Naive B cell (primary cell): ENCODE measurements at regions not wholly inside any gene's neighbourhood (a gene's known extent, or its start where the extent isn't known, plus 50 kb on each side); places are given as distances from the start of the nearest gene placed in this dataset.

ENCODE experiments used
- ATAC-seq, 2 donors: fragments of 150-1000 bp; cut with Tn5 transposase; 2 replicates each; pipeline ENCODE4 v1.10.0; 2021; ENCODE audit warnings: low read depth in 2 of 2, mild to moderate bottlenecking in 2 of 2, moderate library complexity in 2 of 2
- DNase-seq: peaks from one replicate; pipeline ENCODE4 v3.0.0; 2022
- H3K27ac Mint-ChIP-seq, 6 donors: one replicate each; pipeline ENCODE4 v1.8.0; 2020 to 2022; ENCODE audit warnings: mild to moderate bottlenecking in 6 of 6, mixed read lengths in 6 of 6, moderate library complexity in 5 of 6, inconsistent platforms in 2 of 6
- H3K27me3 Mint-ChIP-seq, 3 donors: one replicate each; pipeline ENCODE4 v1.8.0; 2021 to 2022; ENCODE audit warnings: mixed read lengths in 3 of 3, mild to moderate bottlenecking in 1 of 3
- H3K36me3 Mint-ChIP-seq, 2 donors: one replicate each; pipeline ENCODE4 v1.8.0; 2020 to 2022; ENCODE audit warnings: mixed read lengths in 2 of 2, inconsistent platforms in 1 of 2, mild to moderate bottlenecking in 1 of 2
- H3K4me1 Mint-ChIP-seq, 3 donors: one replicate each; pipeline ENCODE4 v1.8.0; 2020 to 2022; ENCODE audit warnings: mixed read lengths in 3 of 3, inconsistent platforms in 1 of 3, mild to moderate bottlenecking in 1 of 3, moderate library complexity in 1 of 3
- H3K4me3 Mint-ChIP-seq, 8 donors: one replicate each; pipeline ENCODE4 v1.8.0; 2020 to 2022; ENCODE audit warnings: mild to moderate bottlenecking in 8 of 8, mixed read lengths in 8 of 8, moderate library complexity in 8 of 8, inconsistent platforms in 2 of 8
- H3K9me3 Mint-ChIP-seq, 7 donors: one replicate each; pipeline ENCODE4 v1.8.0; 2020 to 2022; ENCODE audit warnings: mixed read lengths in 7 of 7, mild to moderate bottlenecking in 5 of 7, inconsistent platforms in 2 of 7, moderate library complexity in 1 of 7

GRCh38 chr10:8721650-8722049 lies 667.2 kb downstream of the GATA3 start:
- H3K27me3 Mint-ChIP-seq, result peaks cover 0 to 10% (median 0%) of the 10 kb centered on the region in 3 donors

GRCh38 chr10:8722835-8723234 lies 668.3 kb downstream of the GATA3 start:
- Mint-ChIP-seq H3K27ac (no peak overlapping the region), H3K36me3 (peaks cover 0 to 20% of the 10 kb centered on the region in 2 donors), H3K4me1 (no peaks in the 10 kb centered on the region), H3K4me3 (no peak overlapping the region), H3K9me3 (peaks cover 20 to 36% (median 23%) of the 10 kb centered on the region in 7 donors), H3K27me3 (peaks cover 5 to 10% (median 8%) of the 10 kb centered on the region in 3 donors)
- DNase-seq (no peak), ATAC-seq (no peak)

More at GRCh38 chr10:8721650-8722049, 667.2 kb downstream of the GATA3 start:
- Mint-ChIP-seq H3K36me3 (peaks cover 0 to 20% of the 10 kb centered on the region in 2 donors), H3K4me1 (no peaks in the 10 kb centered on the region), H3K9me3 (peaks cover 18 to 48% (median 22%) of the 10 kb centered on the region in 7 donors), H3K4me3 (no peak overlapping the region), H3K27ac (no peak overlapping the region)
- ATAC-seq, result no peak
- no peak for DNase-seq

- DNase-seq (no peak), ATAC-seq (no peak)
- Mint-ChIP-seq H3K27me3 (peaks cover 5 to 8% (median 5%) of the 10 kb centered on the region in 3 donors), H3K27ac (no peak overlapping the region), H3K4me3 (no peak overlapping the region), H3K36me3 (peaks cover 0 to 8% of the 10 kb centered on the region in 2 donors), H3K9me3 (peaks cover 3 to 15% (median 8%) of the 10 kb centered on the region in 7 donors), H3K4me1 (no peaks in the 10 kb centered on the region)
Observed at GRCh38 chr10:8725343-8725742, 670.9 kb downstream of the GATA3 start.

- ATAC-seq (no peak), DNase-seq (no peak)
- H3K4me3 Mint-ChIP-seq, result no peak overlapping the region
- peaks cover 5 to 8% (median 5%) of the 10 kb centered on the region in 3 donors for H3K27me3 Mint-ChIP-seq
- H3K27ac Mint-ChIP-seq, result no peak overlapping the region
- peaks cover 0 to 8% of the 10 kb centered on the region in 2 donors for H3K36me3 Mint-ChIP-seq
- no peaks in the 10 kb centered on the region for H3K4me1 Mint-ChIP-seq
- H3K9me3 Mint-ChIP-seq, result peaks cover 3 to 15% (median 8%) of the 10 kb centered on the region in 7 donors
Observed at GRCh38 chr10:8726084-8726778, 671.7 kb downstream of the GATA3 start.

- ATAC-seq (no peak), DNase-seq (no peak)
- peaks cover 5 to 8% (median 5%) of the 10 kb centered on the region in 3 donors for H3K27me3 Mint-ChIP-seq
- peaks cover 0 to 8% of the 10 kb centered on the region in 2 donors for H3K36me3 Mint-ChIP-seq
- no peak overlapping the region for H3K4me3 Mint-ChIP-seq
- no peaks in the 10 kb centered on the region for H3K4me1 Mint-ChIP-seq
- H3K9me3 Mint-ChIP-seq, result peaks cover 3 to 15% (median 8%) of the 10 kb centered on the region in 7 donors
- no peak overlapping the region for H3K27ac Mint-ChIP-seq
Observed at GRCh38 chr10:8726779-8727084, 672.2 kb downstream of the GATA3 start.

- no peak overlapping the region for H3K27ac Mint-ChIP-seq
- H3K4me1 Mint-ChIP-seq, result no peaks in the 10 kb centered on the region
- no peaks in the 10 kb centered on the region for H3K36me3 Mint-ChIP-seq
- no peak for ATAC-seq
- peaks cover 0 to 5% (median 0%) of the 10 kb centered on the region in 7 donors for H3K9me3 Mint-ChIP-seq
- no peak overlapping the region for H3K4me3 Mint-ChIP-seq
- H3K27me3 Mint-ChIP-seq, result peaks cover 0 to 8% (median 8%) of the 10 kb centered on the region in 3 donors
- DNase-seq, result no peak
Observed at GRCh38 chr10:8731121-8732095, 676.9 kb downstream of the GATA3 start.

- DNase-seq (no peak), ATAC-seq (no peak)
- Mint-ChIP-seq H3K4me1 (no peaks in the 10 kb centered on the region), H3K9me3 (peaks cover 0 to 3% (median 0%) of the 10 kb centered on the region in 7 donors), H3K27ac (no peak overlapping the region), H3K27me3 (peaks cover 0 to 3% (median 0%) of the 10 kb centered on the region in 3 donors), H3K36me3 (no peaks in the 10 kb centered on the region), H3K4me3 (no peak overlapping the region)
Observed at GRCh38 chr10:8738987-8739386, 684.5 kb downstream of the GATA3 start.

- DNase-seq, result no peak
- no peak for ATAC-seq
- Mint-ChIP-seq H3K9me3 (peaks cover 0 to 16% (median 8%) of the 10 kb centered on the region in 7 donors), H3K27ac (no peak overlapping the region), H3K36me3 (peaks cover 0 to 9% of the 10 kb centered on the region in 2 donors), H3K4me3 (no peak overlapping the region), H3K27me3 (peaks cover 0 to 11% (median 0%) of the 10 kb centered on the region in 3 donors), H3K4me1 (no peaks in the 10 kb centered on the region)
Observed at GRCh38 chr10:8752146-8752843, 697.8 kb downstream of the GATA3 start.

GRCh38 chr10:8758029-8758428 lies 703.5 kb downstream of the GATA3 start:
- ATAC-seq (no peak), DNase-seq (no peak)
- Mint-ChIP-seq H3K36me3 (peaks cover 0 to 9% of the 10 kb centered on the region in 2 donors), H3K27ac (no peak overlapping the region), H3K27me3 (peaks cover 0 to 10% (median 0%) of the 10 kb centered on the region in 3 donors), H3K9me3 (peaks cover 0 to 16% (median 8%) of the 10 kb centered on the region in 7 donors), H3K4me1 (no peaks in the 10 kb centered on the region), H3K4me3 (no peak overlapping the region)

- Mint-ChIP-seq H3K27ac (no peak overlapping the region), H3K36me3 (no peaks in the 10 kb centered on the region), H3K4me3 (no peak overlapping the region), H3K4me1 (no peaks in the 10 kb centered on the region), H3K9me3 (no peaks in the 10 kb centered on the region), H3K27me3 (no peaks in the 10 kb centered on the region)
- DNase-seq (no peak), ATAC-seq (no peak)
Observed at GRCh38 chr10:8766899-8767298, 712.4 kb downstream of the GATA3 start.

- no peaks in the 10 kb centered on the region for H3K36me3 Mint-ChIP-seq
- no peak overlapping the region for H3K4me3 Mint-ChIP-seq
- no peaks in the 10 kb centered on the region for H3K4me1 Mint-ChIP-seq
Observed at GRCh38 chr10:8767591-8767990, 713.1 kb downstream of the GATA3 start.

GRCh38 chr10:8768341-8768740 lies 713.9 kb downstream of the GATA3 start:
- Mint-ChIP-seq H3K4me3 (no peak overlapping the region), H3K9me3 (no peaks in the 10 kb centered on the region), H3K27ac (no peak overlapping the region), H3K36me3 (no peaks in the 10 kb centered on the region), H3K27me3 (peaks cover 0 to 4% (median 0%) of the 10 kb centered on the region in 3 donors), H3K4me1 (no peaks in the 10 kb centered on the region)
- ATAC-seq (no peak), DNase-seq (no peak)

More at GRCh38 chr10:8767591-8767990, 713.1 kb downstream of the GATA3 start:
- Mint-ChIP-seq H3K27me3 (no peaks in the 10 kb centered on the region), H3K27ac (no peak overlapping the region), H3K9me3 (no peaks in the 10 kb centered on the region)
- DNase-seq (no peak), ATAC-seq (no peak)

- Mint-ChIP-seq H3K27ac (no peak overlapping the region), H3K4me1 (no peaks in the 10 kb centered on the region), H3K9me3 (no peaks in the 10 kb centered on the region), H3K27me3 (peaks cover 0 to 4% (median 0%) of the 10 kb centered on the region in 3 donors), H3K4me3 (no peak overlapping the region), H3K36me3 (no peaks in the 10 kb centered on the region)
- ATAC-seq (no peak), DNase-seq (no peak)
Observed at GRCh38 chr10:8768852-8769251, 714.4 kb downstream of the GATA3 start.
